Testis (tissue), 2 donors: ENCODE measurements at regions not wholly inside any gene's neighbourhood (a gene's known extent, or its start where the extent isn't known, plus 50 kb on each side); places are given as distances from the start of the nearest gene placed in this dataset.

ENCODE experiments used
- DNase-seq: peaks from one replicate; pipeline ENCODE4 v3.0.0-alpha.2; 2019
- H3K27ac ChIP-seq, 2 donors: fragments of 200-600 bp; sonication (generic); one replicate each; pipeline ENCODE4 v1.5.1; 2019
- H3K27me3 ChIP-seq: fragments of 200-600 bp; sonication (generic); one replicate; pipeline ENCODE4 v1.5.1; 2019
- H3K36me3 ChIP-seq: fragments of 200-600 bp; sonication (generic); one replicate; pipeline ENCODE4 v1.5.1; 2017; ENCODE audit warnings: low read depth; ENCODE audit errors: missing control alignments
- H3K4me1 ChIP-seq: fragments of 200-600 bp; sonication (generic); one replicate; pipeline ENCODE4 v1.5.1; 2019
- H3K4me3 ChIP-seq, 2 donors: fragments of 200-600 bp; sonication (generic); one replicate each; pipeline ENCODE4 v1.5.1; 2017 to 2019
- H3K9me3 ChIP-seq: fragments of 200-600 bp; sonication (generic); one replicate; pipeline ENCODE4 v1.5.1; 2017
- POLR2A ChIP-seq: fragments of 450-650 bp; IDR thresholded peaks from one replicate; pipeline ENCODE4 v1.6.1; 2017; ENCODE audit warnings: antibody characterized with exemption, mild to moderate bottlenecking, moderate library complexity
- WGBS, 2 donors: methylation state at CpG; one replicate each; pipeline ENCODE4 v1.1.5; 2018; 5-methylcytosine and 5-hydroxymethylcytosine counted together
- intact Hi-C: fragments of 100-400 bp; cut with DNase I; formaldehyde crosslinking; loops from one replicate; pipeline ENCODE4 v1.15.1; 2023; ENCODE audit warnings: low total_unique reads
- TF ChIP-seq, protein P1 (sequence below), 3 experiments: fragments of 450-650 bp in 2 of 3; fragments of 200-600 bp in 1 of 3; sonication (generic) in 1 of 3; IDR thresholded peaks; one replicate each; pipeline ENCODE4 v1.5.1; 2016 to 2019; ENCODE audit warnings: antibody characterized with exemption in 3 of 3, mild to moderate bottlenecking in 2 of 3, moderate library complexity in 1 of 3

DNA sequence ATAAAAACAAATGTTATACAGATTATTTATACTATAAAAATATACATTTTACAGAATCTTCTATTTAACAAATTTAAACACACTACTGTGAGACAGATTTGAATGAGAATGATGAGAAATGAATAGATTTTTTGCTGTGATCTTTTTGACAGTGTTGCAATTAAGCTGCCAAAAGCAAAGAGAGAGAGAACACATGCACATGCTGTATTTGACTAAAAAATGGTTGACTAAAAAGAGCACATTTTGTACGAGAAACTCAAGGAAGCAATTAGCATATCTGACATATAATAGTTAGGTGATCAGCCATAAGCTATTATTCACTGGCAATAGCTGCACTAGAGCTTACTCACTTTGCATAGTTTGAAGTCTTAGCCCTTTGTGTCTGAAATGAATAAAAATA is 115.8 kb downstream of the SYT10 start:
- Histone ChIP-seq H3K27ac (no peak overlapping the region), H3K4me3 (no peak overlapping the region), H3K9me3 (no peaks in the 10 kb centered on the region), H3K4me1 (no peaks in the 10 kb centered on the region), H3K36me3 (no peaks in the 10 kb centered on the region), H3K27me3 (no peaks in the 10 kb centered on the region)
- intact Hi-C loops = no loop called here
- no peak for DNase-seq
- 38 to 65% methylated on average over 1 of the region's 1 CpG for WGBS, 2 donors
- TF ChIP-seq, protein P1, sequence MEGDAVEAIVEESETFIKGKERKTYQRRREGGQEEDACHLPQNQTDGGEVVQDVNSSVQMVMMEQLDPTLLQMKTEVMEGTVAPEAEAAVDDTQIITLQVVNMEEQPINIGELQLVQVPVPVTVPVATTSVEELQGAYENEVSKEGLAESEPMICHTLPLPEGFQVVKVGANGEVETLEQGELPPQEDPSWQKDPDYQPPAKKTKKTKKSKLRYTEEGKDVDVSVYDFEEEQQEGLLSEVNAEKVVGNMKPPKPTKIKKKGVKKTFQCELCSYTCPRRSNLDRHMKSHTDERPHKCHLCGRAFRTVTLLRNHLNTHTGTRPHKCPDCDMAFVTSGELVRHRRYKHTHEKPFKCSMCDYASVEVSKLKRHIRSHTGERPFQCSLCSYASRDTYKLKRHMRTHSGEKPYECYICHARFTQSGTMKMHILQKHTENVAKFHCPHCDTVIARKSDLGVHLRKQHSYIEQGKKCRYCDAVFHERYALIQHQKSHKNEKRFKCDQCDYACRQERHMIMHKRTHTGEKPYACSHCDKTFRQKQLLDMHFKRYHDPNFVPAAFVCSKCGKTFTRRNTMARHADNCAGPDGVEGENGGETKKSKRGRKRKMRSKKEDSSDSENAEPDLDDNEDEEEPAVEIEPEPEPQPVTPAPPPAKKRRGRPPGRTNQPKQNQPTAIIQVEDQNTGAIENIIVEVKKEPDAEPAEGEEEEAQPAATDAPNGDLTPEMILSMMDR (IDR thresholded peaks at IDR 0.05) = no peak
- TF ChIP-seq POLR2A = no peak

DNA sequence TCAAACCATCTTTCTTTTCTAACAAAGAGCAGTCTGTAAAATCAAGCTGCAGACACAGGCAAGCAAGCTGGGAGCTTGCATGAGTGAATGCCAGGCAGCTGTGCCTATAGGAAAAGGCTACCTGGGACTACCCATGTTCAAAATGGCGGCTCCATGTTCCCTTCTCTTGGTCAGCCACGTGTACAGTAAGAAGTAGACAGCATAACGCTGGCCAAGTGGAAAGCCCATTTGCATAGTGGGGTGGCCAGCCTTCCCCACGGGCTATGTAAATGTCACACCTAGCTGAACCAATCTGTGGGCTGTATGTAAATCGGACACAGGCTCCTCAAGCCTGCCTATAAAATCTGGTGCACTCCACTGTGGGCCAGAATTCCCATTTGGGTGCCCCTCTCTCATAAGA is 117.1 kb downstream of the SYT10 start:
- intact Hi-C loops = no loop called here
- DNase-seq = peak; percentile 26
- H3K27ac ChIP-seq = no peak overlapping the region
- H3K36me3 ChIP-seq = no peaks in the 10 kb centered on the region
- H3K9me3 ChIP-seq = no peaks in the 10 kb centered on the region
- 66 to 72% methylated on average over 5 of the region's 5 CpGs for WGBS, 2 donors
- TF ChIP-seq, protein P1 (IDR thresholded peaks at IDR 0.05) = no peak
- TF ChIP-seq POLR2A = no peak
- no peaks in the 10 kb centered on the region for H3K27me3 ChIP-seq
- peak overlapping the region in 1 of 2 donors; percentile 37 for H3K4me3 ChIP-seq
- H3K4me1 ChIP-seq = no peaks in the 10 kb centered on the region

DNA sequence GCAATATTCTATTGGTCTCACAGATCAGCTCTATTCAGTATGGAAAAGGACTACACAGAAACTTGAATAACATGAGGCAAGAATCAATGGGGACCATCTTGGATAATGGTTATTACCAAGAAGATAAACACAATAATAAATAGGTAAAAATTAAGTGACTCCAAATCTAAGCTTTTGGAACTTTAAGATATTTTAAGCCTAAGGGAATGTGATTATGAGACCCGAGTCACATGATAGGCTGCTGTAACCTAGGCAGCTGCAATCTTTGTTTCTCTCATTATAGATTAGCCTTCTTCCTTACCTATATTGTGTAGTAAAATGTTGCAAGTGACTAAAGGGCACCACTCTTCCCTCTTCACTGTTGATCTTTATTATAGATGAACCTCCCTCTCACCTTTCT is 121.9 kb downstream of the SYT10 start:
- intact Hi-C loops = no loop called here
- DNase-seq = no peak
- 84 to 88% methylated on average over 1 of the region's 1 CpG for WGBS, 2 donors

DNA sequence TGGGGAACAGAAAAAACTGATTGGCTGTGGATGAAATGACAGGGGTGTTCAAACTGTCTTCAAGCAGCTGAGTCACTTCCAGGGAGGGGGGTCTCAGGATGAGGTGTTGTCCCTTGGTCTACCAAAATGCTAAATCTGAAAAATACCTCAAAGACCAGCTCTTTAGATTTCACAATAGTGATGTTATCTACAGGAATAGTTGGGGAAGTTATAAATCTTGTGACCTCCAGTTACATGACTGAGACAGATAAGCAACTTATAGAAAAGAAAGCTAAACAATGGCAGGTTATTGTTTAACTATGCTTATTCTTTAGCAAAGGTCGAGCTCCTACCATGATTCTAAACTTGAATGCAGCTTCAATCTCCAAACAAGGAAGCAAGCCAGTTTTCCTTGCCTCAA is 125.4 kb downstream of the SYT10 start:
- Histone ChIP-seq H3K27ac (no peak overlapping the region), H3K4me1 (no peaks in the 10 kb centered on the region), H3K36me3 (no peaks in the 10 kb centered on the region), H3K27me3 (no peaks in the 10 kb centered on the region), H3K4me3 (no peak overlapping the region), H3K9me3 (no peaks in the 10 kb centered on the region)
- WGBS, 2 donors = 76 to 81% methylated on average over 1 of the region's 1 CpG
- DNase-seq = no peak
- no peak for TF ChIP-seq POLR2A
- TF ChIP-seq, protein P1 (IDR thresholded peaks at IDR 0.05) = no peak
- intact Hi-C loops = no loop called here

More for the DNA sequence above, 121.9 kb downstream of the SYT10 start:
- Histone ChIP-seq H3K36me3 (no peaks in the 10 kb centered on the region), H3K27me3 (no peaks in the 10 kb centered on the region), H3K9me3 (no peaks in the 10 kb centered on the region), H3K4me3 (no peak overlapping the region), H3K27ac (no peak overlapping the region), H3K4me1 (no peaks in the 10 kb centered on the region)
- TF ChIP-seq POLR2A = no peak
- TF ChIP-seq, protein P1 (IDR thresholded peaks at IDR 0.05) = no peak

DNA sequence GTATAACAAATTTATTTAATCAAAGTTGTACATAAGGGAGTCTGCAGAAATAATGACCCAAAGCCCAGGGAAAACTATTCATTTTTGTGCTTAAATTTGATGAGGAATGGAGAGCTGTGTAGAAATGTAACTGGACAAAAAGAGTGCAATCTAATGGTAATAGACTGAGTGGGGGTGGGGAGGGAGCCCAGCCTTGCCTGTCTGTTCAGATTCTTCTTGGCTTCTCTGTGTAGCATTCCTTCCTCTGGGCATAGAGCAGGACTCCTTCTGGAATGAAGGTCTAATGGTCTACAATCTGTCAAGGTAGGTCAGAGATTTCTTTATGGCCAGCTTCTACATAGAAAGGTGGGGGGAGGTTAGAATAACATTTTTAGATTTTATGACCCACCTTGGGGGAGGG is 126.1 kb downstream of the SYT10 start:
- H3K27me3 ChIP-seq = no peaks in the 10 kb centered on the region
- intact Hi-C loops = no loop called here
- H3K36me3 ChIP-seq = no peaks in the 10 kb centered on the region
- H3K4me1 ChIP-seq = no peaks in the 10 kb centered on the region
- H3K4me3 ChIP-seq = no peak overlapping the region
- TF ChIP-seq, protein P1 (IDR thresholded peaks at IDR 0.05) = no peak
- no peak for TF ChIP-seq POLR2A
- no peaks in the 10 kb centered on the region for H3K9me3 ChIP-seq
- no peak overlapping the region for H3K27ac ChIP-seq
- no peak for DNase-seq
